K562 (cell line): ENCODE measurements at regions not wholly inside any gene's neighbourhood (a gene's known extent, or its start where the extent isn't known, plus 50 kb on each side); places are given as distances from the start of the nearest gene placed in this dataset.

Source experiments
- ATAC-seq: fragments of 200-7000 bp; cut with Tn5 transposase; 3 replicates; pipeline ENCODE4 v1.9.1; 2020; ENCODE audit warnings: moderate library complexity
- BruUV-seq: library from RNA; stranded (reverse); fragments of 400-500 nt; replicated peaks from 2 replicates; lab custom pipeline; 2021; lab: Mats Ljungman, UMichigan
- CTCF ChIA-PET: fragments of 300-600 bp; formaldehyde crosslinking; extraction: SDS; loops from one replicate; lab custom pipeline; 2021; ENCODE audit warnings: low intra/inter-chr PET ratio; lab: Yijun Ruan, JAX
- POLR2A ChIA-PET: fragments of 300-600, 350-650 bp; sonication (Branson Sonifier 250); formaldehyde crosslinking; extraction: SDS; loops from one replicate; lab custom pipeline; 2021; ENCODE audit warnings: antibody characterized with exemption, inconsistent platforms; lab: Yijun Ruan, JAX
- DNase-seq, 4 experiments: peaks; one replicate each; pipeline versions ENCODE4 v3.0.0 to v3.0.0-alpha.2; 2011 to 2018; ENCODE audit warnings: low spot score in 3 of 4, mixed read lengths in 3 of 4; ENCODE audit errors: extremely low read depth in 1 of 4
- FAIRE-seq: peaks from 2 replicates; lab custom pipeline; 2011; peaks lifted over from hg19 to GRCh38; lab: Jason Lieb, UNC
- H2AFZ ChIP-seq: 2 replicates; pipeline ENCODE4 v1.6.0; 2011; ENCODE audit warnings: low read depth, low read length, control low read depth, inconsistent platforms
- H3K27ac ChIP-seq: fragments of 200-600 bp; 3 replicates; pipeline ENCODE4 v1.8.0; 2011; ENCODE audit warnings: low read depth, mild to moderate bottlenecking, control low read depth, inconsistent platforms, low read length, moderate library complexity, mixed read lengths; ENCODE audit errors: extremely low read depth
- H3K27me3 ChIP-seq, 2 experiments: fragments of 300-600 bp in 1 of 2; 2 replicates in 1 of 2; 3 replicates in 1 of 2; pipeline versions ENCODE4 v1.6.0 to v1.8.0; 2011; ENCODE audit warnings: inconsistent platforms in 2 of 2, low read length in 2 of 2, mild to moderate bottlenecking in 1 of 2, mixed read lengths in 1 of 2, moderate library complexity in 1 of 2; ENCODE audit not compliant: control insufficient read depth in 2 of 2, insufficient read depth in 2 of 2
- H3K36me3 ChIP-seq: fragments of 300-600 bp; 3 replicates; pipeline ENCODE4 v1.8.0; 2011; ENCODE audit warnings: mild to moderate bottlenecking, low read length, inconsistent platforms; ENCODE audit not compliant: control insufficient read depth, insufficient read depth
- H3K4me1 ChIP-seq, 2 experiments: fragments of 200-600 bp in 1 of 2; replicated peaks in 1 of 2; 2 replicates in 1 of 2; 3 replicates in 1 of 2; pipeline versions ENCODE4 v1.5.1 to v1.8.0; 2011; ENCODE audit warnings: inconsistent platforms in 2 of 2, low read length in 2 of 2, mild to moderate bottlenecking in 1 of 2, mixed read lengths in 1 of 2, moderate library complexity in 1 of 2; ENCODE audit not compliant: control insufficient read depth in 2 of 2, insufficient read depth in 2 of 2
- H3K4me2 ChIP-seq: 2 replicates; pipeline ENCODE4 v1.6.1; 2011; ENCODE audit warnings: low read length, control low read depth, inconsistent platforms, mixed read lengths; ENCODE audit not compliant: insufficient read depth
- H3K4me3 ChIP-seq: fragments of 200-600 bp; sonication (generic), shearing (Covaris generic); 2 replicates; pipeline ENCODE4 v1.5.1; 2016; ENCODE audit warnings: control low read depth, inconsistent platforms
- H3K79me2 ChIP-seq: fragments of 200-600 bp; 3 replicates; pipeline ENCODE4 v1.8.0; 2011; ENCODE audit warnings: low read length, inconsistent platforms; ENCODE audit not compliant: control insufficient read depth, insufficient read depth
- H3K9ac ChIP-seq, 2 experiments: 2 replicates each; pipeline versions ENCODE4 v1.6.0 to v1.6.1; 2011; ENCODE audit warnings: low read depth in 2 of 2, low read length in 2 of 2, control low read depth in 1 of 2, inconsistent platforms in 1 of 2, mild to moderate bottlenecking in 1 of 2, mixed read lengths in 1 of 2; ENCODE audit not compliant: insufficient read depth in 1 of 2
- H3K9me1 ChIP-seq: one replicate; pipeline ENCODE4 v1.6.0; 2011; ENCODE audit warnings: inconsistent platforms, mild to moderate bottlenecking, low read length, moderate library complexity; ENCODE audit not compliant: control insufficient read depth, insufficient read depth
- H3K9me3 ChIP-seq: replicated peaks from 2 replicates; pipeline ENCODE4 v1.5.1; 2011; ENCODE audit warnings: low read depth, low read length, inconsistent platforms; ENCODE audit not compliant: control insufficient read depth, insufficient read depth
- H4K20me1 ChIP-seq: replicated peaks from 2 replicates; pipeline ENCODE4 v1.6.1; 2011; ENCODE audit warnings: low read length, inconsistent platforms, mixed read lengths; ENCODE audit not compliant: control insufficient read depth, insufficient read depth
- BCLAF1 ChIP-seq, 2 experiments: fragments of 450-650 bp in 1 of 2; IDR thresholded peaks; 2 replicates each; pipeline ENCODE4 v1.6.1; 2011 to 2017; ENCODE audit warnings: low read depth in 2 of 2, antibody characterized with exemption in 1 of 2, borderline replicate concordance in 1 of 2, low read length in 1 of 2, mild to moderate bottlenecking in 1 of 2, mixed read lengths in 1 of 2; ENCODE audit not compliant: control insufficient read depth in 1 of 2
- BDP1 ChIP-seq: IDR thresholded peaks from 3 replicates; pipeline ENCODE4 v1.6.1; 2011; ENCODE audit not compliant: insufficient read length, insufficient read depth
- BRD9 ChIP-seq: fragments of 450-650 bp; IDR thresholded peaks from 2 replicates; pipeline ENCODE4 v1.6.1; 2018; ENCODE audit warnings: low read depth; ENCODE audit not compliant: partially characterized antibody
- CXXC5 ChIP-seq: fragments of 250-450 bp; sonication (Bioruptor Pico); IDR thresholded peaks from 2 replicates; pipeline ENCODE4 v1.8.0; 2022; ENCODE audit warnings: inconsistent platforms, mild to moderate bottlenecking, moderate library complexity
- FOS ChIP-seq: IDR thresholded peaks from 3 replicates; pipeline ENCODE4 v1.6.1; 2011; ENCODE audit not compliant: insufficient read length; ENCODE audit errors: extremely low read depth
- GATAD2B ChIP-seq: fragments of 450-650 bp; IDR thresholded peaks from 2 replicates; pipeline ENCODE4 v1.6.1; 2017; ENCODE audit warnings: mild to moderate bottlenecking, borderline replicate concordance
- PURB ChIP-seq: sonication (generic); formaldehyde crosslinking; IDR thresholded peaks from 2 replicates; pipeline ENCODE4 v1.9.0; 2021; ENCODE audit warnings: low read depth, mild to moderate bottlenecking, missing genetic modification reagents
- YBX1 ChIP-seq: fragments of 450-650 bp; IDR thresholded peaks from 2 replicates; pipeline ENCODE4 v1.7.1; 2016; ENCODE audit warnings: mild to moderate bottlenecking
- ZNF121 ChIP-seq: sonication (generic); formaldehyde crosslinking; conservative IDR thresholded peaks from 2 replicates; pipeline ENCODE4 v1.8.0; 2022; ENCODE audit warnings: missing genetic modification reagents
- WGBS: fragments of 100-300 bp; shearing (Covaris generic); methylation state at CpG from one replicate; pipeline ENCODE4 v1.1.6; 2016; ENCODE audit warnings: low coverage, mixed read lengths; ENCODE audit not compliant: insufficient coverage; ENCODE audit errors: missing lambda C conversion rate; 5-methylcytosine and 5-hydroxymethylcytosine counted together
- in situ Hi-C: fragments of 300-500 bp; cut with MboI; formaldehyde crosslinking; loops from 4 replicates; pipeline ENCODE4 v1.15.0; 2018; ENCODE audit warnings: inconsistent platforms, mixed read lengths
- intact Hi-C: fragments of 100-400 bp; cut with micrococcal nuclease; formaldehyde crosslinking; loops from 2 replicates; pipeline ENCODE4 v1.14.2; 2022
- TF ChIP-seq, protein P1 (sequence below): fragments of 250-450 bp; sonication (Bioruptor Pico); IDR thresholded peaks from 2 replicates; pipeline ENCODE4 v1.5.0; 2022; ENCODE audit warnings: mild to moderate bottlenecking

- no TSS peak for BruUV-seq
- Histone ChIP-seq H3K36me3 (no peaks in the 10 kb centered on the region), H3K9ac (no peak overlapping the region), H3K4me1 (peaks cover 0 to 3% of the 10 kb centered on the region in 2 experiments; a peak in 2 of 5 replicates), H3K4me2 (no peak overlapping the region), H4K20me1 (no peaks in the 10 kb centered on the region), H3K79me2 (no peaks in the 10 kb centered on the region), H3K27me3 (peaks cover 11 to 13% of the 10 kb centered on the region in 2 experiments), H3K9me3 (no peaks in the 10 kb centered on the region), H3K27ac (no peak overlapping the region), H3K9me1 (no peaks in the 10 kb centered on the region), H2AFZ (no peak overlapping the region), H3K4me3 (no peak overlapping the region)
- POLR2A ChIA-PET, result interaction anchor here (0.7 kb wide), 1 partner anchor 305 kb away, joined by 3 read pairs; no protein-coding TSS in a partner anchor
- FAIRE-seq (no peak), DNase-seq (no peak), ATAC-seq (no peak)
- CTCF ChIA-PET, result interaction anchor here (0.6 kb wide), 1 partner anchor 18 kb away, joined by 3 read pairs; no protein-coding TSS in a partner anchor
- intact Hi-C loops, result no loop called here
- WGBS, result 4% methylated on average over 3 of the region's 3 CpGs
- TF ChIP-seq, protein P1, sequence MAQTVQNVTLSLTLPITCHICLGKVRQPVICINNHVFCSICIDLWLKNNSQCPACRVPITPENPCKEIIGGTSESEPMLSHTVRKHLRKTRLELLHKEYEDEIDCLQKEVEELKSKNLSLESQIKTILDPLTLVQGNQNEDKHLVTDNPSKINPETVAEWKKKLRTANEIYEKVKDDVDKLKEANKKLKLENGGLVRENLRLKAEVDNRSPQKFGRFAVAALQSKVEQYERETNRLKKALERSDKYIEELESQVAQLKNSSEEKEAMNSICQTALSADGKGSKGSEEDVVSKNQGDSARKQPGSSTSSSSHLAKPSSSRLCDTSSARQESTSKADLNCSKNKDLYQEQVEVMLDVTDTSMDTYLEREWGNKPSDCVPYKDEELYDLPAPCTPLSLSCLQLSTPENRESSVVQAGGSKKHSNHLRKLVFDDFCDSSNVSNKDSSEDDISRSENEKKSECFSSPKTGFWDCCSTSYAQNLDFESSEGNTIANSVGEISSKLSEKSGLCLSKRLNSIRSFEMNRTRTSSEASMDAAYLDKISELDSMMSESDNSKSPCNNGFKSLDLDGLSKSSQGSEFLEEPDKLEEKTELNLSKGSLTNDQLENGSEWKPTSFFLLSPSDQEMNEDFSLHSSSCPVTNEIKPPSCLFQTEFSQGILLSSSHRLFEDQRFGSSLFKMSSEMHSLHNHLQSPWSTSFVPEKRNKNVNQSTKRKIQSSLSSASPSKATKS (CRISPR knock-in tag), result no peak
- no peak for TF ChIP-seq FOS
- no peak for TF ChIP-seq CXXC5 (CRISPR knock-in tag)
- no peak for TF ChIP-seq GATAD2B
- no peak for TF ChIP-seq BCLAF1 (IDR thresholded peaks at IDR 0.05; ENCODE audit: borderline replicate concordance in 1 of 2, control insufficient read depth in 1 of 2, low read depth in 2 of 2, low read length in 1 of 2)
- no peak for TF ChIP-seq ZNF121 (CRISPR knock-in tag)
- no peak for TF ChIP-seq YBX1
- no peak for TF ChIP-seq PURB (CRISPR knock-in tag)
- no peak for TF ChIP-seq BDP1
- TF ChIP-seq BRD9, result no peak
- in situ Hi-C loops, result no loop called here
Observed at GRCh38 chr2:172177581-172177980, 74.9 kb upstream of the DLX2 start.
